COR-L47 (cell line): ENCODE measurements at regions not wholly inside any gene's neighbourhood (a gene's known extent, or its start where the extent isn't known, plus 50 kb on each side); places are given as distances from the start of the nearest gene placed in this dataset.
"Not testable (repeated sequence)": the region's sequence is repeated elsewhere in the genome, so short reads cannot be mapped to it uniquely, and the experiment has no call there.

ENCODE experiments used
- DNase-seq: peaks from one replicate; lab custom pipeline; 2025; lab: John Stamatoyannopoulos, UW

DNA sequence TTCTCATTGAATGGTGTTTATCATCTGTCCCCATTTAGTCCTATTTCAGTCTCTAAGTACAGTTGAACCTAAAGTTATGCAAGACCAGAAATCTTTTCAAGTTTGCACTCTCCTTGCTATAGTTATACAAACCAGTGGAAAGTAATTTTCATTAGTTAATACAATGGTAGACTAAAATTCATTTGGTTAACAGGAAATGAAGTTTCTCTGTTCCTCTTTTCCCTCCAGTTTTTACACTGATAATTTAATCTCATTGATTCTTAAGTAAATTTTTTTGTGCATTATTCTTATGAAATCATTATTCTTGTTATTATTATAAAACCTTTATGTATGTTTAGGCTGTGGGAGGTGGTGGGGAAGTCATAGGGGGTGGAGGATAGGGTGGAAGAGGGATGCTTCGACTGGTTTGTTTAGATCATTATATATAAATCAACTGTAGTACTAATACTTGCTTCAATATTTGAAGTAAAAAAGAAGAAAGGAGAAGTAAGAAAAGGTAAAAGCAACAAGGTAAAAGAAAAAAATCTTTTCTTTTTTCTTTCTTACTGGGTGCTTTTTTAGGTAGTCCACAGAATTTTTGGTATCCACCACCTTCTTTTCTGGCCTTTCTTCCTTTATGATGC is 104.1 kb downstream of the GPR85 start:
- no peak for DNase-seq

GRCh38 chr7:112981966-112982365 is 104.7 kb downstream of the GPR85 start:
- DNase-seq = no peak

DNA sequence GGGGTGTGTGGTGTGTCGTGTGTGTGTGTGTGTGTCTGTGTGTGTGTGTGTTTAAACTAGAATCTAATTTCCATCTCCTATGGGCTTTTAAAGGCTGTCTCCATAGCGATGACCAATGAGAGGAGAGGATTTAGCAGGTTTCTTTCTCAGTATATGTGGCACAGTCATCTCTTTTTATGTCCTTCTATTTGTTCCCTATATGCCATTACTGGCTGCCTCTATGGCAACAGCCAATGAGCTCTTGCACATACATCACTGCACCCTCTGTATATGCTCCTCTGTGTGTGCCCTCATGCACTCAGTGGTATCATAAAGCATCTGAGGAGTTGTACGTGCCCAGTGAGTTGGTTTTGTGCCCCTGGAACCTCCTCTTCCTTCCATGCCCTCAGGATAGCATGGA is 107.6 kb downstream of the GPR85 start:
- DNase-seq = not testable (repeated sequence)

DNA sequence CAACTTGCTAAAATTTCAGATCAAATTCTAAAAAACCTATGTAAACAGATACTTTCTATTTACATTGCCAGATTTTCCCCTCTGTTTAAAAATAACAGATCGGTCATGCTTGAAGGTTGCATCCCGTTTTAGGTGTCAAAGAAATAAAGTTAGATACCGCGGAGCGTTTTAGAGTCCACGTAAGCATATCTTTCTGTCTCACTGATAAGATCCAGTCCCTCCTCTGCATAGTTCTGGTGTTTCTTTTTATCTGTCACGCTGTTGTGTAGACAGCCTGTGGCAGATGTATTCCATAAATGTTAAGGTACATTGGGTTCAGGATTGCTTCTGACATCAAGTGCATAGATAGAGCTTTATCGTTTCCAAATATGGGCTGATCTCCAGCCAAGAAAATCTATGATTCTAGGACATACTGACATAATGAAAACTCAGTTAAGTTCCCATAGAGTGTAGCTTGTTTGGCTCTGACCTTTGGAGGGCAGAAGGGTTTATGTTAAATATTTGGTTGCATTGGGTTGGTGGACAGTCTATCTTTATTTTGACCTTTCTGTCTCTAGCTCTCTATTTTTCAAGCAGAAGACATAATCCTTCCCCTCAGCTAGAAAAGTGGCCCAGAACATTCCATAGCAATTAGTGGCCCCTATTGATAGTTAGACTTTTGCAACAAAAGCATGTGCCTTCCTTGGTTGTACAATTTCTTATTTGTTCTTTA is 109.2 kb downstream of the GPR85 start:
- DNase-seq = not testable (repeated sequence)

GRCh38 chr7:112970771-112971170 is 115.9 kb downstream of the GPR85 start:
- DNase-seq = no peak

GRCh38 chr7:112969946-112970345 is 116.7 kb downstream of the GPR85 start:
- no peak for DNase-seq

GRCh38 chr7:112965506-112965905 is 121.1 kb downstream of the GPR85 start:
- DNase-seq = no peak

- DNase-seq = no peak
Observed at GRCh38 chr7:112963634-112964033, 123.0 kb downstream of the GPR85 start.

DNA sequence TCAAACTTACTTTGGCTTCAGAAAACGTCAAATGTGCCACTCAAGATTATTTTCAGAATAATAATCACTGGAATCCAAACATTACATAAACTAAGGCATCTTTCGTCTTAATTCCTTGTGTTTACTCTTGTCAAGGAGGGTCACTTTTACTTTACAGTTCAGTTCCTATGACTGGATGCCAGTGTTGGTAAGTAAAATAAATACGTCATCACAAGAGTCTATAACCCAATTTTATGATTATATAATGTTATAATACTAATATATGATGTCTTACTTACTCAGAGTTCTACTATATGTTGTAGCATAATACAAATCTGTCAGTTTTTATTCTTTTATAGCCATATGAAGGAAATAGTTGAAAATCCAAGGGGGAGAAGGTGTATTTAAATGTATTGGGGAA is 123.8 kb downstream of the GPR85 start:
- DNase-seq = no peak

DNA sequence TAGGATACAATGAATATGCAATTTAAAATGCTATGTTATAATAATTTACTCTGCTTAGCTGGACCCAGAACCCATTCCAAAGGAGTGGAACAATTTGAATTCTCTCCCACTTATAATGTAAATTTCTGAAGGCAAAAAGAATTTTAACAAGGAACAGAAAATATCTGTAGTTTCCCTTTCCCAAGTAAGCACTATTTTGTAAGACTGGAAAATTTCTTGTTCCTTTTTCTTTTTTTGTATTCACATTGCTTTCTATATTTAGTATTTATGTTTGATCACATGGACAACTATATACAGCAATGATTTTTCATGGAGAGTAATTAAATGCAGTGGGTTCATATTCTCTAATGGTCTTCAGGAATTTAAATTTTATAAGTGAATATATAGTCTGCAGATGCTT is 127.4 kb downstream of the GPR85 start:
- DNase-seq = no peak

DNA sequence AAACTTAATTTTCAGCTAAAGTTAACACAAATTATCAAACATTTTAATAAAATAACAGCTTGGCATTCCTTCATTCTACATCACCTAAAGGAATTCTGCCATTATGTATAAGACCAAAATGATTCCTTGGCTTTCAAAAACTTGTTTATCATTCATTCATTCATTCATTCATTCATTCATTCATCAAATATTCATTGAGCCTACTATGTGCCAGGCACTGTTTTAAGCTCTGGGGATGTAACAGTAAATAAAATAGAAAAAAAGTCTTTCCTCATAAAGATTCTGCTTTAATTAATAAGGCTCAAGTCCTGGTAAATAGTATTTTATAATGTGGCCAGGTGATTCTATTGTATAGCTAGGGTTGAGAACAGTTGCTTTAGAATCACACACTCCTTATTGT is 127.9 kb downstream of the GPR85 start:
- no peak for DNase-seq

GRCh38 chr7:112957901-112958300 is 128.7 kb downstream of the GPR85 start:
- DNase-seq = no peak

DNA sequence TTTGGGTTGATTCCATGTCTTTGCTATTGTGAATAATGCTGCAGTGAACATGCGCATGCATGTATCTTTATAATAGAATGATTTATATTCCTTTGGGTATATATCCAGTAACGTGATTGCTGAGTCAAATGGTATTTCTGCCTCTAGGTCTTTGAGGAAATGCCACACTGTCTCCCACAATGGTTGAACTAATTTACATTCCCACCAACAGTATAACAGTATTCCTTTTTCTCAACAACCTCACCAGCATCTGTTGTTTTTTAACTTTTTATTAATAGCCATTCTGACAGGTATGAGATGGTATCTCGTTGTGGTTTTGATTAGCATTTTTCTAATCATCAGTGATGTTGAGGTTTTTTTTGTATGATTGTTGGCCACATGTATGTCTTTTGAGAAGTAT is 133.6 kb downstream of the GPR85 start:
- DNase-seq = not testable (repeated sequence)

DNA sequence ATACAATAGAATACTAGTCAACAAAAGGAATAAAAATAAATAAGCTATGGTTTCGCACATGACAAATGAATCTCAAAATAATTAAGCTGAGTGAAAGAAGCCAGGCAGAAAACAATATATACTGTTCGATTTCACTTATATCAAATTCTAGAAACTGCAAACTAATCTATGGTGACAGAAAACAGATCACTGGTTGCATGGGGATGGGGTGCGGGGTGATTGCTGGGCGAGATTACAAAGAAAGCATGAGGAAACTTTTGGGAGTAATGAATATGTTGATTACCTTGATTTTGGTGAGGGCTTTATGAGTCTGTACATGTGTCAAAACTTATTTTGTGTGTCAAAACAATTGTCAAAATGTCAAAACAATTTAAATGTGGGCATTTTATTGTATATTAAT is 135.6 kb downstream of the GPR85 start:
- no peak for DNase-seq

DNA sequence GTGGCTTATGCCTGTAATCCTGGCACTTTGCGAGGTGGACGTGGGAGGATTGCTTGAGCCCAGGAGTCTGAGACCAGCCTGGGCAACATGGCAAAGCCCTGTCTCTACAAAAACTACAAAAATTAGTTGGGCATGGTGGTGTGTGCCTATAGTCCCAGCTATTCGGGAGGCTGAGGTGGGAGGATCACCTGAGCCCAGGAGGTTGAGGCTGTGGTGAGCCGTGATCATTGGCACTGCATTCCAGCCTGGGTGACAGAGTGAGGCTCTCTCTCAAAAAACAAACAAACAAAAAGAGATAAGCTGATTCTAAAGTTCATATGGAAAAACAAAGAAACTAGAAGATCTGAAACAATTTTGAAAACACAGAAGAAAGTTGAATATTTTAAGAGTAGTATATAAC is 136.9 kb downstream of the GPR85 start:
- not testable (repeated sequence) for DNase-seq

- DNase-seq = no peak
Observed at GRCh38 chr7:112946350-112946749, 140.3 kb downstream of the GPR85 start.

DNA sequence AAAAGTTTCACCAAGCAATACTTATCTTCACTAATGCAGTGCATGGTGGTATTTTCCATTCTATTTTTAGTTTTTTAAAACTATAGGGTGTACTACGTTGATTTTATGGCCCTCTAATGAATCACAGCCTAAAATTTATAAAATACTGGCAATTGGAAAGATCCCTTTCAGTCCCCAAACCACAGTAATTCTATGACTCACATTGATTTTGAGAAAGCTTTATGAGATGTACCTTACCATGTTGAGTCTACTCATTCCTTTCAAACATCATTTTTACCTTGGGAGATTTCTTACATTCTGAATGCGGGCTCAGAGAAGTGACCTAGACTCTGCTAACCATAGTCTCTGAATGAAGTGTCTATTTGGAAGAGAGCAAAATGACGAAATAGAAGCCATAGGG is 141.6 kb downstream of the GPR85 start:
- DNase-seq = no peak

DNA sequence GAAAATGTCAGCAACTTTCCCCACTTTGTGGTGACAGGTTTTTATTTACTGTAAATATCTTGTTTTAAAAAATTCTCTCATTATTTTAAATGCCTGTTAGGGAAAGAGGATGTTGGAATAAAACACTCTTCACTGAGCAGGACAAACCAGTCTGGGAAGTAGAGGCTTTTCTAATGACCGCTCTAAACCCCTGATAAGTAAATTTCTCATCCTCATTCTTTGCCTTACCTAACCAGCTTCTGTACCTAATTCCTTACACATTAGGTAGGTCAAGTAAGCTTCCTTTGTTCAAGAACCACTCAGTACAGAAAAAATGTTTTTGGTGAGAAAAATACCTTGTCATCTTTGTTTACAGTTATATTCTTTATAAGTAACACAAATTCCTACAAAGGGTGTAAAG is 143.6 kb downstream of the GPR85 start:
- DNase-seq = no peak

DNA sequence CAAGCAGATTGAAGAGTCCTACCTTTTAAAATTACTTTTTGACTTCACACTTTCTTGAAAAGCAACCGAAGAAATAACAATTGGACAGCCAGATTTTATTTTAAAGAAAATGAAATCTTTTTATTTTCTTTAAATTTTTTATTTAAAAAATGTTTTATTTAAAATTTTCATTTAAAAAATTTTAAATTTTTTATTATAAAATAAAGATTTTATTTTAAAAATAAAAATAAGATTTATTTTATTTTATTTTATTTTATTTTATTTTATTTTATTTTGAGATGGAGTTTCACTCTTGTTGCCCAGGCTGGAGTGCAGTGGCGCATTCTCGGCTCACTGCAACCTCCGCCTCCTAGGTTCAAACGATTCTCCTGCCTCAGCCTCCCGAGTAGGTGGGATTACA is 144.5 kb downstream of the GPR85 start:
- DNase-seq = not testable (repeated sequence)

GRCh38 chr7:112940314-112940732 is 146.3 kb downstream of the GPR85 start:
- no peak for DNase-seq

DNA sequence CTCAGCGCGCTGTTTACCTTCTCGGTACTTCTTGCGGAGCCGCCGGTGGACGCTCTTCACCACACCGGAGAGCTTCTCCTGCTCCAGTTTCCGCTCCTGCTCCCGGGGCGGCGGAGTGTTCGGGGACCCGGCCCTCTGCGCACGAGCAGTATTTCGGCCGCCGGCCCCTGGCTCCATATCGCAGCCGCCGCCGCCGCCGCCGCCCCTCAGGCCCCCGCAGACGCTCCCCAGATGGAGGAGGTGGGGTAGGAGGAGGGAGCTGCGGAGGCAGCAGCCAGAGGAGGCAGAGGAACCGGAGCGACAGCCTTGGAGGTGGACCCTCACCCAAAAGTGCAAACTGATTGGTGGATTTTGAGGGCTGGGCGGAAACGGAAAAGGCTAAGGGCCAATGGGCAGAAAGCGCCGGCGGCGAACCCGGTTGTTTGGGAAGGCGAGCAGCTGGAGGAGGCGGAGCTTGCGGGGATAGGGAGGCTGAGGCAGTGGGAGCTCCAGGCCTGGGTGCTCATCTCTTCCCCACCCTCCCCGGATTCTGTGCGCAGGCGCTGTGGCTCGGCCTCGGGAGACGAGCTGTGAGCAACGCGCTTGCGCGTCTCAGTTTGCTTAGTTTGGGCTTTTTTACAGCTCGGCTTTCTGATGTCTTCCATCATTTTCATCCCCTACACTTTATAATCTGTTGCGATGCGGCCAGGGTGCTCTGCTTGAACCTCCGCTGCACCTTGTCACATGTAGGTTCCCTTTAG is 146.9 kb downstream of the GPR85 start:
- DNase-seq = peak; percentile 99

GRCh38 chr7:112938863-112939573 is 147.6 kb downstream of the GPR85 start:
- no peak for DNase-seq
